ENCODE measurements at regions not wholly inside any gene's neighbourhood (a gene's known extent, or its start where the extent isn't known, plus 50 kb on each side); places are given as distances from the start of the nearest gene placed in this dataset.
"Not testable (repeated sequence)": the region's sequence is repeated elsewhere in the genome, so short reads cannot be mapped to it uniquely, and the experiment has no call there.

DNA sequence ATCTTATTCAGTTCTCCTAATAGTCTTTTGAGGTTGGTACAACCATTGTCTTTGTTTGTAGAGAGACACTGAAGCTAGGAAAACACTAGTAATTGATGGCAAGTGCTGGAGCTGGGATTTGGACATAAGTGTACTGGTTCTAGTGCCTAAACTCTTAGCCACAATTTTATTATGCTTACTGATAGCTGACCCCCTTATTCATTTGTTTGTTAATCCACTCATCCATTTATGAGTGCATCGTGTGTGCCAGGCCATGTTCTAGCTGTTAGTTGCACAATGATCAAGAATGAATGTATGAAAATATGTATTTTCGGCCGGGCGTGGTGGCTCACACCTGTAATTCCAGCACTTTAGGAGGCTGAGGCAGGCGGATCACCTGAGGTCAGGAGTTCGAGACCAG is 88.2 kb upstream of the SEC22B start:
- TF ChIP-seq POLR2AphosphoS5 (IDR thresholded peaks at IDR 0.05); EP300 (IDR thresholded peaks at IDR 0.05; ENCODE audit: low read depth); POLR2A (IDR thresholded peaks at IDR 0.05): not testable (repeated sequence)
- TF ChIP-seq, protein P1, sequence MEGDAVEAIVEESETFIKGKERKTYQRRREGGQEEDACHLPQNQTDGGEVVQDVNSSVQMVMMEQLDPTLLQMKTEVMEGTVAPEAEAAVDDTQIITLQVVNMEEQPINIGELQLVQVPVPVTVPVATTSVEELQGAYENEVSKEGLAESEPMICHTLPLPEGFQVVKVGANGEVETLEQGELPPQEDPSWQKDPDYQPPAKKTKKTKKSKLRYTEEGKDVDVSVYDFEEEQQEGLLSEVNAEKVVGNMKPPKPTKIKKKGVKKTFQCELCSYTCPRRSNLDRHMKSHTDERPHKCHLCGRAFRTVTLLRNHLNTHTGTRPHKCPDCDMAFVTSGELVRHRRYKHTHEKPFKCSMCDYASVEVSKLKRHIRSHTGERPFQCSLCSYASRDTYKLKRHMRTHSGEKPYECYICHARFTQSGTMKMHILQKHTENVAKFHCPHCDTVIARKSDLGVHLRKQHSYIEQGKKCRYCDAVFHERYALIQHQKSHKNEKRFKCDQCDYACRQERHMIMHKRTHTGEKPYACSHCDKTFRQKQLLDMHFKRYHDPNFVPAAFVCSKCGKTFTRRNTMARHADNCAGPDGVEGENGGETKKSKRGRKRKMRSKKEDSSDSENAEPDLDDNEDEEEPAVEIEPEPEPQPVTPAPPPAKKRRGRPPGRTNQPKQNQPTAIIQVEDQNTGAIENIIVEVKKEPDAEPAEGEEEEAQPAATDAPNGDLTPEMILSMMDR (IDR thresholded peaks at IDR 0.05): not testable (repeated sequence)
